ENCODE measurements at regions not wholly inside any gene's neighbourhood (a gene's known extent, or its start where the extent isn't known, plus 50 kb on each side); places are given as distances from the start of the nearest gene placed in this dataset.

DNA sequence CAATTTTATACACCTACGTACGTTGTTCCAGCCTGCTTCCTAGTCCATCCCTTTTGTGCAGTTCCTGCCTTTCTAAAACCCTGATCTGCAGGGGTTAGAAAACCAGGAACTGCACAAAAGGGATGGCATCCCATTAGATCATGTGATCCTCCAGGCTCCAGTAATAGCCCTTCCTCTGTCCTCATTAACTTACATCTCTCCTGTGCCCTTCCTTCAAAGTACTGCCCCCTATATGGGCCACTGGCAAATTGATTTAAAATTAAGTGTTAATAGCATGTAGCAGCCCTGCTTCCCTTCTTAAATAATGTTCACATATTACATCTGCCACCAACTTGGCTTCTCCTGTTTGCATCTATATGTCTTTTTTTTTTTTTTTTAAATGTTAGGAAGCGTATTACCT is 61.3 kb upstream of the NXPH2 start:
- DNase-seq (ENCODE audit: low spot score), result no peak

DNA sequence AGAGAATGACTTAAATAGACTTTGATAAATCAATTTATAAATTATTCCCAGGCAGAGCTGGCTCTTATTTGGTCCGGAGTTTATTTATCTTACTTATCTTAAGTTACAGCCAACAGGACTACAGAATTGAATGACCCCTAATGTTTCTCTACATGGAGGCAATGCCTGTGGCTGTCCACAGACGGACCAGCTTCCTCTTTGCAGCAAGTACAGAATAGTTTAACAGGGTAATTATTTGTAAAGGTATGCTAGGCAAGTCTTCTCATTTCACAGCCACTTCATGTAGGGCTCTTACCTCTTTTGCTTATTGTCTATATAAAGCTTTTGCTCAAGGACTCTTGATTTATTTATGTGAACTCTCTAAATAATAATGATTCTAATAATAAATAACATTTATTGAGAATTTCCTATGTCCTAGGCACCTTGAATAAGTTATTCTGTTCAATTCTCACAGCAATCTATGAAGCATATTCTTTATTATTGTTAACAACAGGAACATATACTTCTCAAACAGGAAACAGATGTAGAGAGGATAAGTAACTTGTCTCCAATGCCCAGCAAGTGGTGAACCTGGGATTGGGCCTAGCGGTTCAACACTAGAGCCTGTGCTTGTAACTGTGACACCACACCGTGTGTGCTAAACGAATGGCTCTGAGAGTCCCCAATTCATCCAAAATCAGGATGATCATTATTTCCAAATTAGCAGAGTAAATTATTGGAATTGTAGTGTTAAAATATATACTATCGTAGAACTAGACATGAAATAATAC is 58.8 kb upstream of the NXPH2 start:
- DNase-seq (ENCODE audit: low spot score), result no peak

DNA sequence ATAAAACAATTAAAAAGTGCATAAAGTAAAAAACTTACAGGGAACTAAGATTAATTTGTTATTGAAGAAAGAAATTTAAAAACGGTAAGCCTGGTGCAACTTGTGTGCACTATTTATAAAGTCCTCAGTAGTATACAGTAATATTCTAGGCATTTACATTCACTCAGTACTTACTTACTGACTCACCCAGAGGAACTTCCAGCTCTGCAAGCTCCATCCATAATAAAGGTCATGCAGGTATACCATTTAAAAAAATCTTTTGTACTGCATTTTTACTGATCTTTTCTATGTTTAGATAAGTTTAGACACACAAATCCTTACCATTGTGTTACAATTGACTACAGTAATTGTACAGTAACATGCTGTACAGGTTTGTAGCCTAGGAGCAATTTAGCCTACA is 51.5 kb upstream of the NXPH2 start:
- DNase-seq (ENCODE audit: low spot score), result no peak

DNA sequence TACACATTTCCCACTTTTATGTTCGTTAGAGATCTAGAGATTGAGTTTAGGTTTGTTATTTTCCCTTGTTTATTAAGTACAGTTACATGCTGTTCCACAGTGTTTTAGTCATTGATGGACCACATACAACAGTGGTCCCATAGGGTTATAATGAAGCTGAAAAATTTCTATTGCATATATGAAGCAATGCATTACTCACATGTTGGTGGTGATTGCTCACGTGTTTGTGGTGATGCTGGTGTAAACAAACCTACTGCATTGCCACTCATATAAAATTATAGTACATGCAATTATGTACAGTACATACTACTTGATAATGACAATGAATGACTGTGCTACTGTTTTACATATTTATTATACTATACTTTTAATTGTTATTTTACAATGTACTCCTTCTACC is 51.0 kb upstream of the NXPH2 start:
- no peak for DNase-seq (ENCODE audit: low spot score)

DNA sequence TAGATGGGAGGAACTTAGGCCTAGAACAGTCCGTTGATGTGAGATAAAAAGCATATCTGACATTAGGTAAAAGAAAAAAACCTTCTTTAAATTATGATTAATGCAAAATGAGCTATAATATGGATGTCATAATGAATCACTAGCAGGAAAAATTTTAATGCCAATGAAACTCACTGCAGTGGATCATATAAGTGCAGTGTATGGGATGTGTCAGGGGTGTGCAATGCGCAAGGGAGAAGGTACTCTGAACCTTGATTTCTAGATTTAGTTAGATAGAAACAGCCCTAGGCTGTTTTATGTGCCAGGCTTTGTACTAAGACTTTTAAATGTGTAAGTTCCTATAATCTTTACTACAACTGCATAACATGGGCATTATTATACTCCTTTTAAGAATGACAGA is 50.4 kb upstream of the NXPH2 start:
- DNase-seq (ENCODE audit: low spot score), result no peak
